ENCODE measurements at regions not wholly inside any gene's neighbourhood (a gene's known extent, or its start where the extent isn't known, plus 50 kb on each side); places are given as distances from the start of the nearest gene placed in this dataset.

DNA sequence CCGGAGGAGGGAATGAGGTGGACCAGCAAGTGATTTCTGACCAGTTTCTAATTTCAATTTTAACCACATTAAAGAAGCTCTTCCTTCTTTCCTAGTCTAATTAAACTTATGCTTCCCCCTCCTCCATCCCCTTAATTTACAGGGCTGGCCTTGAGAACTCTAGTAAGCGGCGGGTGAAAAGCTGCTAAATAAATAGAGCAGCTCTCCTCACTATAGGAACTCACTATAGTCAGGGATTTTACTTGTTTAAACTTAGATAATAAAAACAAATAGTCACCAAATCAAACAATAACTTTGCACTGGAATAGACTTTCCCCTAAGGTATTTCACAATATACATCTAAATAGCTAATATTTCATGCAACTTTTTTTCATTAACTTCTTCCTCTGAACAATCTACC is 1838.2 kb upstream of the PRR20A start:
- Histone ChIP-seq H3K36me3 (ENCODE audit: insufficient read depth, low read length) (no peaks in the 10 kb centered on the region), H2AFZ (ENCODE audit: low read depth, low read length) (no peak overlapping the region), H3F3A (ENCODE audit: insufficient read depth, low read length, poor library complexity, severe bottlenecking) (no peaks in the 10 kb centered on the region), H3K4me2 (ENCODE audit: low read length) (no peak overlapping the region), H3K9ac (ENCODE audit: low read length) (no peak overlapping the region), H3K9me3 (ENCODE audit: low read length) (no peaks in the 10 kb centered on the region), H3K9me2 (ENCODE audit: insufficient read depth, low read length) (no peaks in the 10 kb centered on the region), H3K27ac (ENCODE audit: low read length) (no peak overlapping the region), H4K20me1 (ENCODE audit: insufficient read depth) (no peaks in the 10 kb centered on the region), H3K27me3 (ENCODE audit: insufficient read depth, low read depth, low read length) (no peaks in the 10 kb centered on the region), H3K79me2 (replicated peaks; ENCODE audit: insufficient read depth, low read length) (no peaks in the 10 kb centered on the region), H3K4me3 (ENCODE audit: low read length) (no peak overlapping the region)
- no peak for TF ChIP-seq RAD21 (conservative IDR thresholded peaks at IDR 0.05)
- TF ChIP-seq, protein P1, sequence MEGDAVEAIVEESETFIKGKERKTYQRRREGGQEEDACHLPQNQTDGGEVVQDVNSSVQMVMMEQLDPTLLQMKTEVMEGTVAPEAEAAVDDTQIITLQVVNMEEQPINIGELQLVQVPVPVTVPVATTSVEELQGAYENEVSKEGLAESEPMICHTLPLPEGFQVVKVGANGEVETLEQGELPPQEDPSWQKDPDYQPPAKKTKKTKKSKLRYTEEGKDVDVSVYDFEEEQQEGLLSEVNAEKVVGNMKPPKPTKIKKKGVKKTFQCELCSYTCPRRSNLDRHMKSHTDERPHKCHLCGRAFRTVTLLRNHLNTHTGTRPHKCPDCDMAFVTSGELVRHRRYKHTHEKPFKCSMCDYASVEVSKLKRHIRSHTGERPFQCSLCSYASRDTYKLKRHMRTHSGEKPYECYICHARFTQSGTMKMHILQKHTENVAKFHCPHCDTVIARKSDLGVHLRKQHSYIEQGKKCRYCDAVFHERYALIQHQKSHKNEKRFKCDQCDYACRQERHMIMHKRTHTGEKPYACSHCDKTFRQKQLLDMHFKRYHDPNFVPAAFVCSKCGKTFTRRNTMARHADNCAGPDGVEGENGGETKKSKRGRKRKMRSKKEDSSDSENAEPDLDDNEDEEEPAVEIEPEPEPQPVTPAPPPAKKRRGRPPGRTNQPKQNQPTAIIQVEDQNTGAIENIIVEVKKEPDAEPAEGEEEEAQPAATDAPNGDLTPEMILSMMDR (IDR thresholded peaks at IDR 0.05; ENCODE audit: poor library complexity, severe bottlenecking): no peak
- no peak for TF ChIP-seq EZH2 (IDR thresholded peaks at IDR 0.05; ENCODE audit: borderline replicate concordance, insufficient read depth, low read length, poor library complexity, severe bottlenecking)
- no peak for TF ChIP-seq SMC3 (conservative IDR thresholded peaks at IDR 0.05; ENCODE audit: poor library complexity)
- no peak for TF ChIP-seq MXI1 (conservative IDR thresholded peaks at IDR 0.05; ENCODE audit: poor library complexity, severe bottlenecking)
- TF ChIP-seq EP300 (conservative IDR thresholded peaks at IDR 0.05; ENCODE audit: poor library complexity, severe bottlenecking): no peak
- no peak for TF ChIP-seq POLR2AphosphoS5 (IDR thresholded peaks at IDR 0.05)
- no peak for TF ChIP-seq TAF1 (IDR thresholded peaks at IDR 0.05; ENCODE audit: low read depth)
- TF ChIP-seq, protein P2, sequence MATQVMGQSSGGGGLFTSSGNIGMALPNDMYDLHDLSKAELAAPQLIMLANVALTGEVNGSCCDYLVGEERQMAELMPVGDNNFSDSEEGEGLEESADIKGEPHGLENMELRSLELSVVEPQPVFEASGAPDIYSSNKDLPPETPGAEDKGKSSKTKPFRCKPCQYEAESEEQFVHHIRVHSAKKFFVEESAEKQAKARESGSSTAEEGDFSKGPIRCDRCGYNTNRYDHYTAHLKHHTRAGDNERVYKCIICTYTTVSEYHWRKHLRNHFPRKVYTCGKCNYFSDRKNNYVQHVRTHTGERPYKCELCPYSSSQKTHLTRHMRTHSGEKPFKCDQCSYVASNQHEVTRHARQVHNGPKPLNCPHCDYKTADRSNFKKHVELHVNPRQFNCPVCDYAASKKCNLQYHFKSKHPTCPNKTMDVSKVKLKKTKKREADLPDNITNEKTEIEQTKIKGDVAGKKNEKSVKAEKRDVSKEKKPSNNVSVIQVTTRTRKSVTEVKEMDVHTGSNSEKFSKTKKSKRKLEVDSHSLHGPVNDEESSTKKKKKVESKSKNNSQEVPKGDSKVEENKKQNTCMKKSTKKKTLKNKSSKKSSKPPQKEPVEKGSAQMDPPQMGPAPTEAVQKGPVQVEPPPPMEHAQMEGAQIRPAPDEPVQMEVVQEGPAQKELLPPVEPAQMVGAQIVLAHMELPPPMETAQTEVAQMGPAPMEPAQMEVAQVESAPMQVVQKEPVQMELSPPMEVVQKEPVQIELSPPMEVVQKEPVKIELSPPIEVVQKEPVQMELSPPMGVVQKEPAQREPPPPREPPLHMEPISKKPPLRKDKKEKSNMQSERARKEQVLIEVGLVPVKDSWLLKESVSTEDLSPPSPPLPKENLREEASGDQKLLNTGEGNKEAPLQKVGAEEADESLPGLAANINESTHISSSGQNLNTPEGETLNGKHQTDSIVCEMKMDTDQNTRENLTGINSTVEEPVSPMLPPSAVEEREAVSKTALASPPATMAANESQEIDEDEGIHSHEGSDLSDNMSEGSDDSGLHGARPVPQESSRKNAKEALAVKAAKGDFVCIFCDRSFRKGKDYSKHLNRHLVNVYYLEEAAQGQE (IDR thresholded peaks at IDR 0.05; ENCODE audit: borderline replicate concordance): no peak

DNA sequence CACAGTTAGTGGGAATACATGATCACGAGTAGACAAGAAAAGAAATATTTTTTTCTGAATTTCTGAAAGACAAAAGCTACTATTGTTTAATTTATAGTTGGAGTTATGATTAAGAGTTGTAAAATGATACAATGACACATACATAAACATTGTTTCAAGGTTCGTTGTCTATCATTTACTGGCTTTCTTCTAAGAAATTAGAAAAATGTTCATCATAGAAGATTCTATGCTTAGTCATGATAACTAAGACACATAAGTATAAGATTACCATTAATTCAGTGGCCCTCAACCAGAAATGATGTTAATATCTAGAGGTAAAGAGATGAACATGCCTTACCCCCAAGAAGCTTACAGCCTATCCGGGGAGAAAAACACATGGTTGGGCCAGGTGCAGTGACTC is 1832.8 kb upstream of the PRR20A start:
- H3K9me3 ChIP-seq (ENCODE audit: low read length): no peaks in the 10 kb centered on the region
- no peaks in the 10 kb centered on the region for H4K20me1 ChIP-seq (ENCODE audit: insufficient read depth)
- no peak overlapping the region for H3K4me3 ChIP-seq (ENCODE audit: low read length)
- H2AFZ ChIP-seq (ENCODE audit: low read depth, low read length): no peak overlapping the region
- TF ChIP-seq POLR2AphosphoS5 (IDR thresholded peaks at IDR 0.05) (no peak), EZH2 (IDR thresholded peaks at IDR 0.05; ENCODE audit: borderline replicate concordance, insufficient read depth, low read length, poor library complexity, severe bottlenecking) (no peak), SMC3 (conservative IDR thresholded peaks at IDR 0.05; ENCODE audit: poor library complexity) (no peak), MXI1 (conservative IDR thresholded peaks at IDR 0.05; ENCODE audit: poor library complexity, severe bottlenecking) (no peak), RAD21 (conservative IDR thresholded peaks at IDR 0.05) (no peak), EP300 (conservative IDR thresholded peaks at IDR 0.05; ENCODE audit: poor library complexity, severe bottlenecking) (no peak), TAF1 (IDR thresholded peaks at IDR 0.05; ENCODE audit: low read depth) (no peak)
- TF ChIP-seq, protein P1 (IDR thresholded peaks at IDR 0.05; ENCODE audit: poor library complexity, severe bottlenecking): no peak
- TF ChIP-seq, protein P2 (IDR thresholded peaks at IDR 0.05; ENCODE audit: borderline replicate concordance): no peak
- no peaks in the 10 kb centered on the region for H3K27me3 ChIP-seq (ENCODE audit: insufficient read depth, low read depth, low read length)
- no peaks in the 10 kb centered on the region for H3K79me2 ChIP-seq (replicated peaks; ENCODE audit: insufficient read depth, low read length)
- no peaks in the 10 kb centered on the region for H3K9me2 ChIP-seq (ENCODE audit: insufficient read depth, low read length)
- no peak overlapping the region for H3K27ac ChIP-seq (ENCODE audit: low read length)
- H3K36me3 ChIP-seq (ENCODE audit: insufficient read depth, low read length): no peaks in the 10 kb centered on the region
- H3K9ac ChIP-seq (ENCODE audit: low read length): no peak overlapping the region
- no peak overlapping the region for H3K4me2 ChIP-seq (ENCODE audit: low read length)
- H3F3A ChIP-seq (ENCODE audit: insufficient read depth, low read length, poor library complexity, severe bottlenecking): no peaks in the 10 kb centered on the region
